Stimulated activated CD4-positive, alpha-beta T cell treated with anti-CD3 and anti-CD28 coated beads, TNF-alpha, amount 100 ng/mL, for 48 hours (primary cell): ENCODE measurements at regions not wholly inside any gene's neighbourhood (a gene's known extent, or its start where the extent isn't known, plus 50 kb on each side); places are given as distances from the start of the nearest gene placed in this dataset.

Experiments used
- DNase-seq, 3 donors: peaks; one replicate each; pipeline ENCODE4 v3.0.0-alpha.2; 2020; ENCODE audit warnings: low read depth in 3 of 3

- DNase-seq, result no peak
Observed at GRCh38 chr18:27762054-27762453, 414.9 kb downstream of the CDH2 start.

DNA sequence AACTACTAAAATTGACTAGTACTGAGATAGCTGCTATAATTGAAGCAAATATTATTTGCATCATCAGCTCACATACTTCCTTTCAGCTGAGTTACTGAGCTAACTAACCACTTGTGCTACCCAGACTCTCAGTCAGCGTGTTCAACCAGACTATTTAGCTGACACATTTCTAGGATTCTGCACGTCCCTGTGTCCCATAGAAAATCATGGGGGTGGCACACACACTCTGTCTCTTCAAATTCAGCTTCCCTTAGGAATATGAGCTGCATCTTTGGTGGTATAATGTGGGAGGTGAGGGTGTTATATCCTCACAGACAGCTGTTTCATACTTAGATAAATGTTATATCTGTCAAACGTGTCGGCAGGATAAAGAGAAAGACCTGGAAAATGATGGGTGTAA is 424.0 kb downstream of the CDH2 start:
- DNase-seq, result no peak

DNA sequence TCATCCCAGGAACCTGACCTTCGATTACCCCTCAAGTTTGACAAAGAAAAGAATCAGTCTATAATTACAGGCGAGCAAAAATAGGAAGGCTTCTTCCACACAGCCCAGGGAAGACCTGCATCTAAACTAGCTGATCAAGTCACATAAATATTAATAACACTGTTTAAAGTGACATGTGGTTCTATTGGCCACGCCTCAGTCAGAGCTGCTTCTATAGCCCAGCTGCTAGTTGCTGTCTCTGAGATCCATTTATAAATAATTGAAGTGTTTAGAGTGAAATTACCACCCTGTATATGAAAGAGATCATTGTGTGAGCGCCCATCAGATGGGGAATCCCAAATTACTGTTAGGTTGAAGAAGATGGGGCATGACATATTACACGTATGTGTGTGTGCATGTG is 426.0 kb downstream of the CDH2 start:
- no peak for DNase-seq

- no peak for DNase-seq
Observed at GRCh38 chr18:27750014-27750413, 426.9 kb downstream of the CDH2 start.

- no peak for DNase-seq
Observed at GRCh38 chr18:27749194-27749593, 427.7 kb downstream of the CDH2 start.

GRCh38 chr18:27746241-27746640 is 430.7 kb downstream of the CDH2 start:
- no peak for DNase-seq

- no peak for DNase-seq
Observed at GRCh38 chr18:27735117-27735516, 441.8 kb downstream of the CDH2 start.

GRCh38 chr18:27731211-27731610 is 445.7 kb downstream of the CDH2 start:
- no peak for DNase-seq

DNA sequence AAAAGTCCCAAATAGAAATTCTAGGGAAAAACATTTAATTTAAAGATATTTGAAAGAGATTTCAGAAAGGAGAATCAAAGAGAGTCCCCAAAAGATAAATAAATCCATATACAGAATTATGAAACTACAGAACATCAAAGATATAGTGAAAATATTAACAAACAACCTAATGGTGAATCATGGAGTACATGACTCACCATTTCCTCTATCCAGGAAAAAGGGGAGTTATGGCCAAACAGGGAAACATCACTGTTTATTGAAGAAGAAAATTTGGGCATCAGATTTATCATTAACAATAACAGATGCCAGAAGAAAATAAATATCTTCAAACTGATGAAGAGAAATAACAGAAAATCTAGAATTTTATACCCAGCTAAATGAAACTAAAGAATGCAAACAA is 448.3 kb downstream of the CDH2 start:
- DNase-seq, result no peak

- no peak for DNase-seq
Observed at GRCh38 chr18:27724362-27724761, 452.6 kb downstream of the CDH2 start.

DNA sequence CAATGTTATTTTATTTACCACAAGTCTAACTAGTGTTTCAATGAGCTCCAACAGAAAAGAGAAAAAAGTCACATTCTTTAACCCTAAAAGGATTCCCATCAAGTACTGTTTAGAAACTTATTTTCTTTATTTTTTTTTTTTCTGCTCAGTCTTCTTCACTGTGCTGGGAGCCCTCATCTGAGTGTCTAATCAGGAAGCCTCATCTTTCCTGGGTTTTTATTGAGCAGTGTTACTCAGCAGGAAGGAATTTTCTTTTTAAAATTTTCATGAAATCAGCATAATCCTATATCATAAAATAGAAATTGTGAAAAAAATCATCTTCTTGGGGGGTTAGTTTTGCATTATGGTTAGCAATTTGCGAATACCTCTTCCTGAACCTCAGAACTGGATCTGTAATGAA is 453.8 kb downstream of the CDH2 start:
- DNase-seq, result no peak

DNA sequence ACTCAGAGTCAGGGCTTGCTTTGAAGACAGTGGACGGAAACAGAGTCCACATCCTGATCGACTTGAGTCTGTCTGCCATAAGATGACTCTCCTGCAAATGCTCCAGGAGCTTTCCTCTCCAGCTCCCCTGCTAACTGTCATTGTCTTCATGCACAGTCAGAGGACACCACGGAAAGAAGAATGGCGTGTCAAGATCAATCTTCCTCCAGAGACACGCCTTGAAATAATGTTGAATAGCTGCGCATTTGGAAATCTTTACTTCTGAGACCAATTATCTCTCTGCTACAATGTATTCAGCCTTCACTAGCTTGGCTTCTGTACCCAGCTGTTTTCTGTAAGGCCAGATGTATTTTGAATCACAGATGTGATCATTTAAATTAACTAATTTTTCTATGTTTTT is 457.2 kb downstream of the CDH2 start:
- DNase-seq, result no peak

GRCh38 chr18:27717816-27718215 is 459.1 kb downstream of the CDH2 start:
- no peak for DNase-seq

- DNase-seq, result no peak
Observed at GRCh38 chr18:27717250-27717649, 459.7 kb downstream of the CDH2 start.

- no peak for DNase-seq
Observed at GRCh38 chr18:27715751-27716150, 461.2 kb downstream of the CDH2 start.

DNA sequence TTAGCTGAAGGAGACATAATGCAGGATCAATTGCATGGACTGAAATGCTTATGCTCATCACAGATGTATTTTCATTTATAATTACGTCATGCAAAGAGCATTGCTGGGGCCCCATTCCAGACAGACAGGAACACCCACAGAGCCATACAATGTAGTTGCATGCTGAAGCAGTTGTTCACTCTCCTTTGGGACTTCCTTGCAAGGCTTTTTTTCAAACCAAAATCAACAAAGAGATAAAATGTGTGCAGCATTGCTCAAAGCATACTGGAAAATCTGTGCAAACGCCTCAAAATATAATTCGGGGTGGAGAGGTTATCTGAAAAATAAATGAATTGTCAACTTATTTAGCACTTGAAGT is 463.2 kb downstream of the CDH2 start:
- no peak for DNase-seq

GRCh38 chr18:27713037-27713737 is 463.7 kb downstream of the CDH2 start:
- DNase-seq, result no peak

DNA sequence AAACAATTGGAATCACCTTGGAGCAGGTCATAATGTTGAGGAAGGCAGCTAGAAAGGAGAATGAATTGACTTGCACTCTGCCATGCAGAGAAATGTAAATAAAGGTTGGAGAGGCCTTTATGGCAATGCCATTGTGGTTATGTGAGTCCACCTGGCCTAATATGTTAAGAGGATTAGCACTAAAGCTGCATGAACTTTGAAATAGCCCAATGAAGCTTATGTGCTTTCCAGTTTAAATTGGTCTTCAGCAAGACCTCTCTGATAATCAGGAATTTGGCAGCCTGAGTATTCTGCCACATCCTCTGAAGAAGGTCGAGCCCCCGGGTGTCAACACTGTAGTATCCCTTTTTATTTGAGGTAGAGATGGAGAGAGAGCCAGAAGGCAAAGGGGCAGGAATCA is 464.9 kb downstream of the CDH2 start:
- no peak for DNase-seq

DNA sequence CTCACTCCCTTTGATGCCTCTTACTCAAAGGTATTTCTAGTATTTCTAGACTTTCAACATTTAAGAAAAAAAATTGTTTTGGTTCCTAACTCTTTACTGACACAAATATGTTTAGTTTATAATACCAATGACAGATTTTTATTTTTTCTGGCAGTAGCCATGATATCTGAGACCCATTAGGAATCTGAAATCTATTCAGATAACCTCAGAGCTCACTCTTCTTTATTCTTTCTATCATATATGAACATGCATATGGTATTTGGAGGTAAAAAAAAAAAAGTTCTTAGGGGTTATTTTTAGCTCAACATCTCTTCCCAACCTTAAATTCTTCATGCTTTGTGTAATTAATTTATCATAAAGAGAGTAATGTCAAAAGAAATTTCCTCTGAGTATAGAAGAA is 465.5 kb downstream of the CDH2 start:
- no peak for DNase-seq

- no peak for DNase-seq
Observed at GRCh38 chr18:27709344-27709743, 467.6 kb downstream of the CDH2 start.

- DNase-seq, result no peak
Observed at GRCh38 chr18:27707201-27707600, 469.7 kb downstream of the CDH2 start.

GRCh38 chr18:27704736-27705361 is 472.1 kb downstream of the CDH2 start:
- DNase-seq, result no peak

GRCh38 chr18:27699137-27699536 is 477.8 kb downstream of the CDH2 start:
- DNase-seq, result no peak

GRCh38 chr18:27696148-27696547 is 480.8 kb downstream of the CDH2 start:
- no peak for DNase-seq
